SU-DHL-6 (cell line): ENCODE measurements at regions not wholly inside any gene's neighbourhood (a gene's known extent, or its start where the extent isn't known, plus 50 kb on each side); places are given as distances from the start of the nearest gene placed in this dataset.

Source experiments
- H2AFZ ChIP-seq: fragments of 200-600 bp; sonication (generic); 2 replicates; pipeline ENCODE4 v1.6.1; 2014; ENCODE audit warnings: low read depth, mild to moderate bottlenecking, moderate library complexity, mixed read lengths, antibody characterized with exemption, low read length; ENCODE audit not compliant: severe bottlenecking
- H3F3A ChIP-seq: fragments of 200-600 bp; shearing (Covaris generic); 2 replicates; pipeline ENCODE4 v1.6.0; 2016; ENCODE audit warnings: antibody characterized with exemption, mild to moderate bottlenecking; ENCODE audit not compliant: insufficient read depth
- H3K27ac ChIP-seq: fragments of 200-600 bp; sonication (generic); 2 replicates; pipeline ENCODE4 v1.5.1; 2016; ENCODE audit warnings: low read depth, mild to moderate bottlenecking, low read length, moderate library complexity, mixed read lengths
- H3K27me3 ChIP-seq: fragments of 200-600 bp; sonication (generic), shearing (Covaris generic); 2 replicates; pipeline ENCODE4 v1.6.0; 2014; ENCODE audit warnings: mild to moderate bottlenecking, low read length
- H3K36me3 ChIP-seq: fragments of 200-600 bp; sonication (generic); 2 replicates; pipeline ENCODE4 v1.6.1; 2014; ENCODE audit warnings: mild to moderate bottlenecking, low read length, mixed read lengths
- H3K4me2 ChIP-seq: fragments of 300-600, 200-600 bp; shearing (Covaris generic), sonication (generic); 2 replicates; pipeline ENCODE4 v1.6.0; 2014; ENCODE audit warnings: low read length, low read depth, mild to moderate bottlenecking; ENCODE audit not compliant: poor library complexity, severe bottlenecking
- H3K4me3 ChIP-seq: fragments of 200-600 bp; sonication (generic); 2 replicates; pipeline ENCODE4 v1.5.1; 2014; ENCODE audit warnings: antibody characterized with exemption, low read length, mild to moderate bottlenecking, mixed read lengths; ENCODE audit not compliant: insufficient read depth, poor library complexity, severe bottlenecking
- H3K79me2 ChIP-seq: fragments of 200-600 bp; sonication (generic); 2 replicates; pipeline ENCODE4 v1.6.1; 2014; ENCODE audit warnings: mild to moderate bottlenecking, low read length, moderate library complexity; ENCODE audit not compliant: insufficient read depth
- H3K9ac ChIP-seq: fragments of 200-600 bp; sonication (generic); 2 replicates; pipeline ENCODE4 v1.7.0; 2014; ENCODE audit warnings: mild to moderate bottlenecking, low read length
- H3K9me2 ChIP-seq: fragments of 200-600 bp; sonication (generic); replicated peaks from 2 replicates; pipeline ENCODE4 v1.6.1; 2014; ENCODE audit warnings: low read length; ENCODE audit not compliant: insufficient read depth
- H3K9me3 ChIP-seq: fragments of 200-600 bp; sonication (generic); 2 replicates; pipeline ENCODE4 v1.6.1; 2014; ENCODE audit warnings: low read length, mixed read lengths; ENCODE audit not compliant: insufficient read depth
- H4K20me1 ChIP-seq: fragments of 200-600 bp; sonication (generic); 2 replicates; pipeline ENCODE4 v1.6.1; 2014; ENCODE audit warnings: low read depth, mild to moderate bottlenecking, antibody characterized with exemption, low read length, moderate library complexity, mixed read lengths
- CTCF ChIP-seq: fragments of 200-600 bp; sonication (generic); IDR thresholded peaks from one replicate; pipeline ENCODE4 v1.5.1; 2017; ENCODE audit warnings: antibody characterized with exemption, mild to moderate bottlenecking, low read length, moderate library complexity; ENCODE audit not compliant: insufficient read depth, poor library complexity, severe bottlenecking
- EZH2phosphoT487 ChIP-seq: fragments of 200-600 bp; sonication (generic), shearing (Covaris generic); conservative IDR thresholded peaks from 2 replicates; pipeline ENCODE4 v1.6.1; 2018; ENCODE audit warnings: mild to moderate bottlenecking, antibody characterized with exemption, low read length, moderate library complexity, mixed read lengths

DNA sequence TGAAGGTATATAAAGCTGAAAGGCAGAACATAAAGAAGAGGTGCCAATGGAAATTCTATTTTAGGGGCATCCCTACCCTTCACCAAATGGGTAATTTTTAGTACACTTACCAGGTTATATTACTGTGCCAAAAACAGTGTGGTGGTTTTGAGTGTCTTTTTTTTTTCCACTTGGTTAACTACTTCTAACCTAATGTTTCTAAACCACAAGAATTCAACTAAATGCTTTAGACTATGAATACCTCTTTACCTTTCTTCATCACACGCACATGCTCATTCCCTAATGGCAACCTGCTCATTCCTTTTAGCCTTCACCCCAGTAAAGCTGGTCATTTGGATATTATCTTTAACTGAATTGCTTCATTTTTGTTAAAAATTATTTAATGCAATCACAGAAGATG is 215.6 kb downstream of the PIK3R1 start:
- H3K9ac ChIP-seq: no peak overlapping the region
- H3K27ac ChIP-seq: no peak overlapping the region
- H2AFZ ChIP-seq: no peak overlapping the region
- no peaks in the 10 kb centered on the region for H3F3A ChIP-seq
- no peak overlapping the region for H3K4me2 ChIP-seq
- H3K36me3 ChIP-seq: no peaks in the 10 kb centered on the region
- no peaks in the 10 kb centered on the region for H3K79me2 ChIP-seq
- H4K20me1 ChIP-seq: no peaks in the 10 kb centered on the region
- TF ChIP-seq EZH2phosphoT487: no peak
- no peak for TF ChIP-seq CTCF
- no peak overlapping the region for H3K4me3 ChIP-seq
- H3K9me2 ChIP-seq: no peaks in the 10 kb centered on the region
- no peaks in the 10 kb centered on the region for H3K9me3 ChIP-seq
- no peaks in the 10 kb centered on the region for H3K27me3 ChIP-seq

DNA sequence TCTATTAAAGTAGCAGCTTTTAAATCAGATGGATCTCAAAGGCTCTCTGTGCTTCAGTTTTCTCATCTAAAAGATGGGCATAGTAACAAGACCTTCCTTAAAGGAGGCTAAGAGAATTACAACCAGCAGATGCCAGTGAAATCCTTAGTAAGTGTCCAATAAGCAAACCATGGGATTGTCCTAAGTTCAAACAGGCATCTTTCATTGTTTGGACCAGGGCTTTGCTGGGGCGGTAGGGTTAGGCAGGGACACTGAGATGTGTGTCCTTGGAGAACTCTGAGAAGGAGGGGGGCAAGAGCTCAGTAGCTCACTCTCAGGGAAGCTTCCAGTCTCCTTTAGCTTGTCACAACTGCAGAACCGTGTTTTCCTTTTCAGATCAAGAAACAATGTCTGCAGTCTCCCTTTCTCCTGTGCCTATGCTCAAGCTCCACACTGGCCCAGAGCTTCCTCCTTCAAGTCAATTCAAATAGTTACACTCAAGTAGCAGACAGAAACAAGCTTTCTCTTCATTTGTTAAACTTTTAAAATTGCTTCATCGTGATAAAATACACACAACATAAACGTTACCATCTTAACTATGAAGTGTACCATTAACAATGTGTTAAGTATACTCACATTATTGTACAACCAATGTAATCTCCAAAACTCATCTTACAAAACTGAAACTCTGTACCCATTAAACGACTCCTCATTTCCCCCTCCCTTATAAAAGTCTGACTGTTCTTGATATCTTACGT is 216.2 kb downstream of the PIK3R1 start:
- no peak overlapping the region for H3K27ac ChIP-seq
- H3K79me2 ChIP-seq: no peaks in the 10 kb centered on the region
- no peak for TF ChIP-seq EZH2phosphoT487
- no peak for TF ChIP-seq CTCF
- no peaks in the 10 kb centered on the region for H3K36me3 ChIP-seq
- H2AFZ ChIP-seq: no peak overlapping the region
- no peak overlapping the region for H3K9ac ChIP-seq
- no peaks in the 10 kb centered on the region for H3F3A ChIP-seq
- no peaks in the 10 kb centered on the region for H3K27me3 ChIP-seq
- H3K4me2 ChIP-seq: no peak overlapping the region
- H3K4me3 ChIP-seq: no peak overlapping the region
- no peaks in the 10 kb centered on the region for H3K9me3 ChIP-seq
- no peaks in the 10 kb centered on the region for H4K20me1 ChIP-seq
- no peaks in the 10 kb centered on the region for H3K9me2 ChIP-seq

DNA sequence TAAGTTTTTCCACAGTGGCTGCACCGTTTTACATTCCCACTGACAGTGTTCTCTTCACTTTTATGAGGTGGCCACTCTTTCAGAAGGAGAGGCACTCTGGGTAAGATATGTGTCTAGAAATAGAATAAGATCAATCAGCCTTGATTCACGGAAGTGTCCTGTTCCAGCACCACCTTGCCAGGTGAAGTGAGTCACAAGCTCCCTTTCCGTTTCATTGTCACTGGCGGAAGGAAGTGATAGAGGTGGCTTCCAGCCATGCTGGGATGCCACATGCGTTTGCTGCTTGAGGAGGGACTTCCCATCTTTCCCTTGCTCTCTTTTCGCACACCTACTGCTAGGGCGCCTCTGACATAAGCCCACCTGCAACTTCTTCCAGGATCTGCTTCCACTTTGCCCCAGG is 217.1 kb downstream of the PIK3R1 start:
- no peaks in the 10 kb centered on the region for H4K20me1 ChIP-seq
- no peaks in the 10 kb centered on the region for H3K27me3 ChIP-seq
- H3K27ac ChIP-seq: no peak overlapping the region
- no peaks in the 10 kb centered on the region for H3K36me3 ChIP-seq
- no peaks in the 10 kb centered on the region for H3K9me2 ChIP-seq
- no peak for TF ChIP-seq CTCF
- no peak for TF ChIP-seq EZH2phosphoT487
- no peak overlapping the region for H3K4me3 ChIP-seq
- H3K79me2 ChIP-seq: no peaks in the 10 kb centered on the region
- no peak overlapping the region for H3K9ac ChIP-seq
- H3K9me3 ChIP-seq: no peaks in the 10 kb centered on the region
- H2AFZ ChIP-seq: no peak overlapping the region
- no peaks in the 10 kb centered on the region for H3F3A ChIP-seq
- no peak overlapping the region for H3K4me2 ChIP-seq
